H1 (cell line): ENCODE measurements at regions not wholly inside any gene's neighbourhood (a gene's known extent, or its start where the extent isn't known, plus 50 kb on each side); places are given as distances from the start of the nearest gene placed in this dataset.

Experiments used
- BCL11A ChIP-seq, 2 experiments: IDR thresholded peaks; one replicate each; pipeline ENCODE4 v1.6.1; 2011; ENCODE audit warnings: low read depth in 2 of 2, low read length in 2 of 2, mild to moderate bottlenecking in 2 of 2
- CTBP2 ChIP-seq: IDR thresholded peaks from 2 replicates; pipeline ENCODE4 v1.7.0; 2011; ENCODE audit warnings: borderline replicate concordance, mild to moderate bottlenecking, moderate library complexity, mixed read lengths, low read length; ENCODE audit not compliant: insufficient read depth, insufficient read length
- KDM1A ChIP-seq: fragments of 200-600, 300-600 bp; sonication (generic); IDR thresholded peaks from 2 replicates; pipeline ENCODE4 v1.7.1; 2016; ENCODE audit warnings: mild to moderate bottlenecking, low read length, borderline replicate concordance
- POLR2A ChIP-seq, 2 experiments: IDR thresholded peaks; 1 replicate in 1 of 2; 2 replicates in 1 of 2; pipeline ENCODE4 v1.6.1; 2011; ENCODE audit warnings: low read depth in 2 of 2, low read length in 2 of 2, mild to moderate bottlenecking in 2 of 2; ENCODE audit errors: control extremely low read depth in 1 of 2
- POU5F1 ChIP-seq: IDR thresholded peaks from 2 replicates; pipeline ENCODE4 v1.6.1; 2011; ENCODE audit warnings: low read depth, mild to moderate bottlenecking, low read length, moderate library complexity
- RFX5 ChIP-seq: IDR thresholded peaks from 2 replicates; pipeline ENCODE4 v1.6.1; 2011; ENCODE audit warnings: low read depth, low read length, improper control_type of control experiment, borderline replicate concordance
- SAP30 ChIP-seq: fragments of 300-600 bp; sonication (generic); IDR thresholded peaks from 2 replicates; pipeline ENCODE4 v1.7.1; 2012; ENCODE audit warnings: low read length, moderate library complexity, mild to moderate bottlenecking, inconsistent platforms; ENCODE audit not compliant: insufficient read depth, insufficient replicate concordance
- SP1 ChIP-seq: IDR thresholded peaks from 2 replicates; pipeline ENCODE4 v1.6.1; 2011; ENCODE audit warnings: low read depth, low read length
- SRF ChIP-seq: IDR thresholded peaks from 2 replicates; pipeline ENCODE4 v1.6.1; 2011; ENCODE audit warnings: mild to moderate bottlenecking, low read depth, low read length, moderate library complexity
- TAF7 ChIP-seq: optimal IDR thresholded peaks from 2 replicates; pipeline ENCODE3; 2011; ENCODE audit warnings: low read depth, mild to moderate bottlenecking, inconsistent platforms, low read length, moderate library complexity, borderline replicate concordance
- TF ChIP-seq, protein P1 (sequence below): fragments of 300-600 bp; sonication (generic); IDR thresholded peaks from 2 replicates; pipeline ENCODE4 v1.7.1; 2012; ENCODE audit warnings: low read length, moderate library complexity, mild to moderate bottlenecking, inconsistent platforms; ENCODE audit not compliant: insufficient replicate concordance
- TF ChIP-seq, protein P2 (sequence below): IDR thresholded peaks from 2 replicates; pipeline ENCODE4 v1.6.1; 2012; ENCODE audit warnings: inconsistent platforms

DNA sequence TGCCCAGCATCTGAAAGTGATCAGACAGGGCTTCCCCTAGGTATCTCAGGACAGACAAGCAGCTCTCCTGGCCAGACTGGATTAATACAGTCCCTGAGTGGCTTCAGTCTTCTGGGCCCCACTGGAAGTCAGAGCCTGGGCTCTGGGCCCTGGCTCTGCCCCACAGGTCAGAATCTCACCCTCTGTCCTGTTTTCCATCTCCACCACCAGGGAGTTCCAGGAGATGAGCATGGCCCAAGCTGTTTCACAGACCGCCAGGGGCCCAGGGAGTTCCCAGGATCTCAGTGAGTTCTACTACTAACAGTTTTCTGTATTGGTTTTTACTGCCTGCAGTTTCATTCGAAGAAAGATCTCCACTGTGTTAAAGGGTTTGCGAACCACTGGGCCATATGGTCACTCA, 131.5 kb downstream of the MEX3B start (continued):
- TF ChIP-seq, protein P1, sequence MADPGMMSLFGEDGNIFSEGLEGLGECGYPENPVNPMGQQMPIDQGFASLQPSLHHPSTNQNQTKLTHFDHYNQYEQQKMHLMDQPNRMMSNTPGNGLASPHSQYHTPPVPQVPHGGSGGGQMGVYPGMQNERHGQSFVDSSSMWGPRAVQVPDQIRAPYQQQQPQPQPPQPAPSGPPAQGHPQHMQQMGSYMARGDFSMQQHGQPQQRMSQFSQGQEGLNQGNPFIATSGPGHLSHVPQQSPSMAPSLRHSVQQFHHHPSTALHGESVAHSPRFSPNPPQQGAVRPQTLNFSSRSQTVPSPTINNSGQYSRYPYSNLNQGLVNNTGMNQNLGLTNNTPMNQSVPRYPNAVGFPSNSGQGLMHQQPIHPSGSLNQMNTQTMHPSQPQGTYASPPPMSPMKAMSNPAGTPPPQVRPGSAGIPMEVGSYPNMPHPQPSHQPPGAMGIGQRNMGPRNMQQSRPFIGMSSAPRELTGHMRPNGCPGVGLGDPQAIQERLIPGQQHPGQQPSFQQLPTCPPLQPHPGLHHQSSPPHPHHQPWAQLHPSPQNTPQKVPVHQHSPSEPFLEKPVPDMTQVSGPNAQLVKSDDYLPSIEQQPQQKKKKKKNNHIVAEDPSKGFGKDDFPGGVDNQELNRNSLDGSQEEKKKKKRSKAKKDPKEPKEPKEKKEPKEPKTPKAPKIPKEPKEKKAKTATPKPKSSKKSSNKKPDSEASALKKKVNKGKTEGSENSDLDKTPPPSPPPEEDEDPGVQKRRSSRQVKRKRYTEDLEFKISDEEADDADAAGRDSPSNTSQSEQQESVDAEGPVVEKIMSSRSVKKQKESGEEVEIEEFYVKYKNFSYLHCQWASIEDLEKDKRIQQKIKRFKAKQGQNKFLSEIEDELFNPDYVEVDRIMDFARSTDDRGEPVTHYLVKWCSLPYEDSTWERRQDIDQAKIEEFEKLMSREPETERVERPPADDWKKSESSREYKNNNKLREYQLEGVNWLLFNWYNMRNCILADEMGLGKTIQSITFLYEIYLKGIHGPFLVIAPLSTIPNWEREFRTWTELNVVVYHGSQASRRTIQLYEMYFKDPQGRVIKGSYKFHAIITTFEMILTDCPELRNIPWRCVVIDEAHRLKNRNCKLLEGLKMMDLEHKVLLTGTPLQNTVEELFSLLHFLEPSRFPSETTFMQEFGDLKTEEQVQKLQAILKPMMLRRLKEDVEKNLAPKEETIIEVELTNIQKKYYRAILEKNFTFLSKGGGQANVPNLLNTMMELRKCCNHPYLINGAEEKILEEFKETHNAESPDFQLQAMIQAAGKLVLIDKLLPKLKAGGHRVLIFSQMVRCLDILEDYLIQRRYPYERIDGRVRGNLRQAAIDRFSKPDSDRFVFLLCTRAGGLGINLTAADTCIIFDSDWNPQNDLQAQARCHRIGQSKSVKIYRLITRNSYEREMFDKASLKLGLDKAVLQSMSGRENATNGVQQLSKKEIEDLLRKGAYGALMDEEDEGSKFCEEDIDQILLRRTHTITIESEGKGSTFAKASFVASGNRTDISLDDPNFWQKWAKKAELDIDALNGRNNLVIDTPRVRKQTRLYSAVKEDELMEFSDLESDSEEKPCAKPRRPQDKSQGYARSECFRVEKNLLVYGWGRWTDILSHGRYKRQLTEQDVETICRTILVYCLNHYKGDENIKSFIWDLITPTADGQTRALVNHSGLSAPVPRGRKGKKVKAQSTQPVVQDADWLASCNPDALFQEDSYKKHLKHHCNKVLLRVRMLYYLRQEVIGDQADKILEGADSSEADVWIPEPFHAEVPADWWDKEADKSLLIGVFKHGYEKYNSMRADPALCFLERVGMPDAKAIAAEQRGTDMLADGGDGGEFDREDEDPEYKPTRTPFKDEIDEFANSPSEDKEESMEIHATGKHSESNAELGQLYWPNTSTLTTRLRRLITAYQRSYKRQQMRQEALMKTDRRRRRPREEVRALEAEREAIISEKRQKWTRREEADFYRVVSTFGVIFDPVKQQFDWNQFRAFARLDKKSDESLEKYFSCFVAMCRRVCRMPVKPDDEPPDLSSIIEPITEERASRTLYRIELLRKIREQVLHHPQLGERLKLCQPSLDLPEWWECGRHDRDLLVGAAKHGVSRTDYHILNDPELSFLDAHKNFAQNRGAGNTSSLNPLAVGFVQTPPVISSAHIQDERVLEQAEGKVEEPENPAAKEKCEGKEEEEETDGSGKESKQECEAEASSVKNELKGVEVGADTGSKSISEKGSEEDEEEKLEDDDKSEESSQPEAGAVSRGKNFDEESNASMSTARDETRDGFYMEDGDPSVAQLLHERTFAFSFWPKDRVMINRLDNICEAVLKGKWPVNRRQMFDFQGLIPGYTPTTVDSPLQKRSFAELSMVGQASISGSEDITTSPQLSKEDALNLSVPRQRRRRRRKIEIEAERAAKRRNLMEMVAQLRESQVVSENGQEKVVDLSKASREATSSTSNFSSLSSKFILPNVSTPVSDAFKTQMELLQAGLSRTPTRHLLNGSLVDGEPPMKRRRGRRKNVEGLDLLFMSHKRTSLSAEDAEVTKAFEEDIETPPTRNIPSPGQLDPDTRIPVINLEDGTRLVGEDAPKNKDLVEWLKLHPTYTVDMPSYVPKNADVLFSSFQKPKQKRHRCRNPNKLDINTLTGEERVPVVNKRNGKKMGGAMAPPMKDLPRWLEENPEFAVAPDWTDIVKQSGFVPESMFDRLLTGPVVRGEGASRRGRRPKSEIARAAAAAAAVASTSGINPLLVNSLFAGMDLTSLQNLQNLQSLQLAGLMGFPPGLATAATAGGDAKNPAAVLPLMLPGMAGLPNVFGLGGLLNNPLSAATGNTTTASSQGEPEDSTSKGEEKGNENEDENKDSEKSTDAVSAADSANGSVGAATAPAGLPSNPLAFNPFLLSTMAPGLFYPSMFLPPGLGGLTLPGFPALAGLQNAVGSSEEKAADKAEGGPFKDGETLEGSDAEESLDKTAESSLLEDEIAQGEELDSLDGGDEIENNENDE, result no peak
- TF ChIP-seq POLR2A (IDR thresholded peaks at IDR 0.05; ENCODE audit: control extremely low read depth in 1 of 2, low read depth in 2 of 2, low read length in 2 of 2) (no peak), KDM1A (no peak), SRF (no peak), SP1 (no peak), CTBP2 (no peak), POU5F1 (no peak), SAP30 (no peak), BCL11A (IDR thresholded peaks at IDR 0.05; ENCODE audit: low read depth in 2 of 2, low read length in 2 of 2) (no peak), RFX5 (no peak), TAF7 (no peak)
- TF ChIP-seq, protein P2, sequence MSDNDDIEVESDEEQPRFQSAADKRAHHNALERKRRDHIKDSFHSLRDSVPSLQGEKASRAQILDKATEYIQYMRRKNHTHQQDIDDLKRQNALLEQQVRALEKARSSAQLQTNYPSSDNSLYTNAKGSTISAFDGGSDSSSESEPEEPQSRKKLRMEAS, result no peak
- TF ChIP-seq, all 59 proteins: peak for 0
